ENCODE measurements at regions not wholly inside any gene's neighbourhood (a gene's known extent, or its start where the extent isn't known, plus 50 kb on each side); places are given as distances from the start of the nearest gene placed in this dataset.

DNA sequence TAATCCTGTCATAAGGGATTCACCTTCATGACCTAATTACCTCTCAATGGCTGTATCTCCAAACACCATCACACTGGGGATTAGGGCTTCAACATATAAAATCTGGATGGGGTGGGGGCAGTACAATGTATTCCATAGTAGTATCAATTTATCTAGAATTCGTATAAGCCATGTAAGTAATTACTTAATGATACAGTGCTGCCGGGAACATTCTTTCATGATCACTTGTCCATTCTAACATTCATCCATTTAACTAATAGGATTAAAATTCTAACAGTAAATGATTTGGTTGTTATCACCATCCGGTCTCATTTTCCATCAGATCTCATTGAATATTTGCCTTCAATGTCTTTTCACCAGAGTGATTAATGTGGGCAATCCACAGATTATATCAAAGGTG is 1620.9 kb upstream of the TENM3 start:
- intact Hi-C loops (cut with DNase I): no loop called here
- ATAC-seq (no peak), DNase-seq (no peak)
- Histone ChIP-seq H3K36me3 (no peaks in the 10 kb centered on the region), H3K4me3 (no peak overlapping the region), H3K27me3 (no peaks in the 10 kb centered on the region), H3K4me1 (no peaks in the 10 kb centered on the region), H3K9me3 (no peaks in the 10 kb centered on the region), H3K27ac (no peak overlapping the region)
- WGBS, 4 donors: 76 to 84% (median 77%) methylated on average over 3 of the region's 3 CpGs
- TF ChIP-seq, protein P1, sequence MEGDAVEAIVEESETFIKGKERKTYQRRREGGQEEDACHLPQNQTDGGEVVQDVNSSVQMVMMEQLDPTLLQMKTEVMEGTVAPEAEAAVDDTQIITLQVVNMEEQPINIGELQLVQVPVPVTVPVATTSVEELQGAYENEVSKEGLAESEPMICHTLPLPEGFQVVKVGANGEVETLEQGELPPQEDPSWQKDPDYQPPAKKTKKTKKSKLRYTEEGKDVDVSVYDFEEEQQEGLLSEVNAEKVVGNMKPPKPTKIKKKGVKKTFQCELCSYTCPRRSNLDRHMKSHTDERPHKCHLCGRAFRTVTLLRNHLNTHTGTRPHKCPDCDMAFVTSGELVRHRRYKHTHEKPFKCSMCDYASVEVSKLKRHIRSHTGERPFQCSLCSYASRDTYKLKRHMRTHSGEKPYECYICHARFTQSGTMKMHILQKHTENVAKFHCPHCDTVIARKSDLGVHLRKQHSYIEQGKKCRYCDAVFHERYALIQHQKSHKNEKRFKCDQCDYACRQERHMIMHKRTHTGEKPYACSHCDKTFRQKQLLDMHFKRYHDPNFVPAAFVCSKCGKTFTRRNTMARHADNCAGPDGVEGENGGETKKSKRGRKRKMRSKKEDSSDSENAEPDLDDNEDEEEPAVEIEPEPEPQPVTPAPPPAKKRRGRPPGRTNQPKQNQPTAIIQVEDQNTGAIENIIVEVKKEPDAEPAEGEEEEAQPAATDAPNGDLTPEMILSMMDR (IDR thresholded peaks at IDR 0.05): no peak
- no peak for TF ChIP-seq POLR2A (IDR thresholded peaks at IDR 0.05)

DNA sequence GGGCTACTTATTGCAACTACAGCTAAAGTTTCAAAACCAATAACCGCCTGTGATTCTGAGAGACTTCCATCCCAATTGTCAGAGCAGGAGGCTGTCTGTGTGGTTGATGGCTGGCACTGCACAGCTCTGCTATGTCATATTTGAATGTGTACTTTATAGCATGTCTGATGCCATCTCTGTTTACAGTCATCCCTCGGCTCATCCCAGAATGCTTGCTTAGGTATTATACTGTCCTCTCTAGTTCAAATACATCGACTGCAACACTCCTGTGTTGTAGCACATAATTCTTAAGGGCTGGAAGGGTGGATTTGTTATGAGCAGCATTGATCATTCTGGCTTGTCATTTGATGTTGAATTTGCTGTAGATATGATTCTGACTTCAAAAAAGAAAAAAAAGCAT is 1617.5 kb upstream of the TENM3 start:
- H3K36me3 ChIP-seq: no peaks in the 10 kb centered on the region
- TF ChIP-seq POLR2A (IDR thresholded peaks at IDR 0.05): no peak
- TF ChIP-seq, protein P1 (IDR thresholded peaks at IDR 0.05): no peak
- no peaks in the 10 kb centered on the region for H3K9me3 ChIP-seq
- intact Hi-C loops (cut with DNase I): no loop called here
- no peak overlapping the region for H3K27ac ChIP-seq
- no peak overlapping the region for H3K4me3 ChIP-seq
- 82 to 92% (median 88%) methylated on average over 3 of the region's 3 CpGs for WGBS, 4 donors
- H3K4me1 ChIP-seq: no peaks in the 10 kb centered on the region
- ATAC-seq (no peak), DNase-seq (no peak)
- no peaks in the 10 kb centered on the region for H3K27me3 ChIP-seq

DNA sequence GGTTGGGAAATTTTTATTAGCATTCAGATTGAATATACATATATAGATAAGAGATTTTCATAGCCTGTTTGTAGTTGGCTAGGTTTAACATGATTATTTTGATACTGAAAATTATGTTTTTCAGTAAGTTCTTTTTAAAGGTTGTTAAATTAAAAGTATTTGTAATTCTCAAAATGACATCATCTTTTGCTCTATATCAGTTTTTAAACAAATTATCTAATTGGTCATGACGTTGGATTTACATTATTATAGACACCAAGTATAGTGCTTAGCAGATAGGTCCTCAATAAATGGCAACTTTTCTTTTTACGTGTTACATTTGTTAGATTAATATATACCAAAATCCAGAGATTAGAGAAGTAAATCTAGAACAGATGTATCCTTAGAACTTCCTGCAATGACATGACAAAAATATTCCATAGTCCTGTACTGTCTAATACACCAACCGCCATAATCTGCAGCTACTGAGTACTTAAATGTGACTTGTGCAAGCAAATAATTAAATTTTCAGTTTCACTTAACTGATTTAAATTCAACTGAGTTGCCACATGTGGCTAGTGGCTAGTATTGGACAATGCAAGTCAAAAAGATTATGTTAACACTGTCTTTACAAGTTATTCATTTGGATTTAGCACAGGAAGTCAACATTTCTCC is 1613.1 kb upstream of the TENM3 start:
- intact Hi-C loops (cut with DNase I): no loop called here
- H3K27ac ChIP-seq: no peak overlapping the region
- no peak overlapping the region for H3K4me3 ChIP-seq
- H3K4me1 ChIP-seq: no peaks in the 10 kb centered on the region
- no peaks in the 10 kb centered on the region for H3K27me3 ChIP-seq
- WGBS, 4 donors: 61 to 67% (median 64%) methylated on average over 3 of the region's 3 CpGs
- H3K36me3 ChIP-seq: no peaks in the 10 kb centered on the region
- TF ChIP-seq POLR2A (IDR thresholded peaks at IDR 0.05): no peak
- TF ChIP-seq, protein P1 (IDR thresholded peaks at IDR 0.05): no peak
- H3K9me3 ChIP-seq: no peaks in the 10 kb centered on the region
- ATAC-seq (no peak), DNase-seq (no peak)

DNA sequence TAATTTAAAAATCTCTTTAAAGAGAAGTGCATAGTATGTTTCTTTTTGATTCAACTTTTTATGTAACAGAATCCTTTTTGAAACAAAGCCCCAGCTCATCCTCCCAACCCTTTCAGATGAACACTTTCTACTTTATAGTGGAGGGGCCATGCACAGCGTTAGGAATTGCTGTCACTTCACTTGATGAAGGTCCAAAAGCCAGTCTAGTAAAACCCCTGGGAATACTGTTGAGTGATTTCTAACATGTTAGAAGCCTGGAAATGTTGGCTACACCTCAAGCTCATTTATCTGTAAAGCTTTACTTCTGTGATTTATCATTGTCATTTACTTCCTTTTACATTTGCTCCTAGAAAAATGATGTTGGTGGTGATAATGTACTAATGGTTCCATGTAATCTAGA is 1608.9 kb upstream of the TENM3 start:
- 23 to 54% (median 38%) methylated on average over 1 of the region's 1 CpG for WGBS, 4 donors
- no peaks in the 10 kb centered on the region for H3K9me3 ChIP-seq

DNA sequence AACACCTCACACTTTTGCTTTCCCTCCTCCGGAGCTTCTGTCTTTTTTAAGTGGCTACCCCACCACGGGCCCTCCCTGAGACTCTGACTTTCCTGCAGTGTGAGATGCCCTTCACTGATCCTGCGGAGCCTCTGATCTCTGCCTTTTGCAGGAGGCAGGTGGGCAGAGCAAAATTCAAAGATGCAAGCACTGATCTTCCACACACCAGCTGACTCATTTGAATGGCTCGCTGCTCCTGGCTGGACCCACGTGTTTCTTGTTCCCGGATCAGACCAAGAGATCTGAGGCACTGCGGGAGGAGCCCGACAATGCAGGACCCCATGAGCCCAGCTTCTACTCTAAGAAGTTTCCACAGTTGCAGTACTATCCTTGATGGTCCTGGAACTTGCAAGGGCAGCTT is 1607.9 kb upstream of the TENM3 start:
- no peaks in the 10 kb centered on the region for H3K27me3 ChIP-seq
- 61 to 78% (median 73%) methylated on average over 8 of the region's 8 CpGs for WGBS, 4 donors
- H3K27ac ChIP-seq: no peak overlapping the region
- DNase-seq: no peak
- no peaks in the 10 kb centered on the region for H3K9me3 ChIP-seq
- no peaks in the 10 kb centered on the region for H3K36me3 ChIP-seq
- TF ChIP-seq POLR2A (IDR thresholded peaks at IDR 0.05): no peak
- intact Hi-C loops (cut with DNase I): no loop called here
- no peak overlapping the region for H3K4me3 ChIP-seq
- H3K4me1 ChIP-seq: no peaks in the 10 kb centered on the region
- ATAC-seq: no peak

More for the DNA sequence above, 1608.9 kb upstream of the TENM3 start:
- Histone ChIP-seq H3K4me3 (no peak overlapping the region), H3K27me3 (no peaks in the 10 kb centered on the region), H3K27ac (no peak overlapping the region), H3K4me1 (no peaks in the 10 kb centered on the region), H3K36me3 (no peaks in the 10 kb centered on the region)
- no peak for TF ChIP-seq POLR2A (IDR thresholded peaks at IDR 0.05)
- intact Hi-C loops (cut with DNase I): no loop called here
- DNase-seq (no peak), ATAC-seq (no peak)

Data from heart left ventricle (tissue), 16 donors.